ENCODE measurements at regions not wholly inside any gene's neighbourhood (a gene's known extent, or its start where the extent isn't known, plus 50 kb on each side); places are given as distances from the start of the nearest gene placed in this dataset.

DNA sequence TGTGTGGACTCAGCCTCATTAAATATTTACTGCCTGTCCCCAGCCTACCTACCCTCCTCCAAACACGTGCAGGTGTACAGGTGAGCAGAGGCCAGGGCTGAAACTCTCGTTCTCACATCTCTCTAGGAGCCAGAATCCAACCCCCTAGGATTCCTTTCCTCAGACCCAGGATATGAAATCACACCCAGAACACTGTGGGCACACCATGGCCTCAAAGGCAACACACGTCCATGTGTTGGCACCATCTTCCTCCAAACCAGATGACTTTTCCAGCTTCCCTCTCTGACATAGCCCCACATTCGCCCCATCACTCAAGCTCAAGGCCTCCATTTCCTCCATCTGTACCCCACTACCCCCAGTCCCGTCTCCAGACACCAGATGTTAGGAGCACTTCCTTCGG, 51.8 kb upstream of the DUSP5 start:
- H3K36me3 Mint-ChIP-seq = no peaks in the 10 kb centered on the region
- H3K4me1 Mint-ChIP-seq = peaks cover 34% of the 10 kb centered on the region
- no peak for ATAC-seq
- DNase-seq (ENCODE audit: low spot score in 2 of 2) = no peak
- peaks cover 6% of the 10 kb centered on the region for H3K9me3 Mint-ChIP-seq
- H3K27ac Mint-ChIP-seq = no peak overlapping the region
- H3K4me3 Mint-ChIP-seq = no peak overlapping the region

DNA sequence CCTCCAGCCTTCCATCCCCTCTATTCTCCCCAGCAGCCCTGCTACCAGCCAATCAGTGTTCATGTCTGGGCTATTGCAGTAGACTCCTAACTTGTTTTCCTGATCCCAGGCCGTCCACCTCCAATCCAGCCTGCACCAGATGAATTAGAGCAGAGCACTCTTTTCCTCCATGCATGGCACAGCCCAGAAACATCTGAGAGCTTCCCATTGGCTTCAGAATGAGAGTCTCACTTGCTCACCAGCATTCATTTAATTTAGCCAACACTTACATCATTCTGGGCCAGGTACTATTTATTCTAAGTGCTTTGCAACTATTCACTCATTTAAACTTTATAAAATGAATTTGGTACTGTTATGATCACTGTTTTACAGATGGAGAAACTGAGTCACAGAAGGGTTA, 51.4 kb upstream of the DUSP5 start:
- Mint-ChIP-seq H3K4me3 (no peak overlapping the region), H3K9me3 (peaks cover 6% of the 10 kb centered on the region), H3K36me3 (no peaks in the 10 kb centered on the region), H3K27ac (no peak overlapping the region), H3K4me1 (peaks cover 31% of the 10 kb centered on the region)
- DNase-seq (ENCODE audit: low spot score in 2 of 2) (no peak), ATAC-seq (no peak)

DNA sequence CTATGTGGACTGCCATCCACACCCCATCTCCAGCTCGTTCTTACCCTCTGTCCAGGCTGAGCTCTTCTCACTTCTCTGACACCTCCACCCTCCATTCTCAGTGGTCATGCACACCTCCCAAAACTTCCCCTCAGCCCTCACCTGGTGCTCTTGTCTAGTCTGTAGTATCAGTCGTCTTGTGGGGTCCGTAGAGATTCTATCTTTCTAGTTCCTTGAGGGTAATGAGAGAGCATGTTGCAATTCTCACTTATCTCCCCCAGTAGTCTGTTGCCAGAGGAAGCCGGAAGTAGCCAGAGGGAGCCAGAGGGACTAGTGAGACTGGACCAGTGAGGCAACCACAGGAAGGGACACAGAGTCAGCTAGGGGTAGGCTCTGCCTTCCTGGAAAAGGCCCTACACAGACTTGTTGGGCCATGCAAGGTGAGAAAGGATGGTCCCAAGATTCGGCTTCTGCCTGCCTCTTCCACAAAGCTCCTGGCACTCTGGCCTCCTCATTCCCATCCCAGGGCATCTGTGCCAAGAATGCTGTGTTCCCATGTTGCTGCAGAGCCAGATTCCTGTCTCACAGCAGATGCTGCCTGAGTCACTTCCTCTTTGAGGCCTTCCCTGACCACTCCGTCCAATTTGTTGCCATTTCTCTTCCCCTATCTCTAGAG, 50.6 kb upstream of the DUSP5 start:
- H3K4me1 Mint-ChIP-seq = peaks cover 23% of the 10 kb centered on the region
- no peaks in the 10 kb centered on the region for H3K36me3 Mint-ChIP-seq
- no peak overlapping the region for H3K4me3 Mint-ChIP-seq
- DNase-seq (ENCODE audit: low spot score in 2 of 2) (no peak), ATAC-seq (no peak)
- peaks cover 6% of the 10 kb centered on the region for H3K9me3 Mint-ChIP-seq
- H3K27ac Mint-ChIP-seq = peak overlapping the region; percentile 60

DNA sequence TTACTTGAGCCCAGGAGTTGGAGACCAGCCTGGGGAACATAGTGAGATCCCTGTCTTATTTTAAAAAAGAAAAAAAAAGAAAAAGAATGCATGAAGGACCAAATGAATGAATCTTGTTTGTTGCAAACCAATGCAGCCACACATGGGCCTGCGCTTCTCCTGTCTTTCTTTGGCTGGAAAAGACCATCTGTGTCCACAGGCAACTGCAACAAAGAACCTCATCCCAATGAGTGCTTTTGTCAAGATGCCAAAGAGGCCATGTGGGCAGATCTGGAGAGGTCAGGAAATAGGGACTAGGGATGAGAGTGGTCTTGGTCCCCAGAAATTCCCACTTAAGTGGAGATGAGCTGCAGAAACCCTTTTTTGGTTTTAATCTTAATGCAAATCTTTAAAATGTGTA, 49.8 kb upstream of the DUSP5 start:
- ATAC-seq = no peak
- Mint-ChIP-seq H3K9me3 (peaks cover 6% of the 10 kb centered on the region), H3K4me3 (no peak overlapping the region), H3K4me1 (peaks cover 21% of the 10 kb centered on the region), H3K27ac (peak overlapping the region; percentile 60), H3K36me3 (no peaks in the 10 kb centered on the region)
- DNase-seq (ENCODE audit: low spot score in 2 of 2) = no peak

Data from stimulated activated effector memory CD8-positive, alpha-beta T cell treated with anti-CD3 and anti-CD28 coated beads, Interleukin-12 subunit alpha, Interleukin-12 subunit beta, amount 100 ng/mL, for 72 hours (primary cell).